GM12872 (cell line): ENCODE measurements at regions not wholly inside any gene's neighbourhood (a gene's known extent, or its start where the extent isn't known, plus 50 kb on each side); places are given as distances from the start of the nearest gene placed in this dataset.

Experiments used
- CTCF ChIP-seq: IDR thresholded peaks from 3 replicates; pipeline ENCODE4 v1.5.1; 2011; ENCODE audit warnings: low read depth, mild to moderate bottlenecking, low read length, moderate library complexity; ENCODE audit not compliant: insufficient read depth

- no peak for TF ChIP-seq CTCF
Observed at GRCh38 chr2:180367815-180368214, 360.7 kb upstream of the CWC22 start.

- TF ChIP-seq CTCF = no peak
Observed at GRCh38 chr2:180366481-180366880, 359.4 kb upstream of the CWC22 start.

GRCh38 chr2:180364719-180365118, 357.6 kb upstream of the CWC22 start:
- TF ChIP-seq CTCF = no peak

- TF ChIP-seq CTCF = no peak
Observed at GRCh38 chr2:180360283-180360618, 353.2 kb upstream of the CWC22 start.

- peak; percentile 53 for TF ChIP-seq CTCF
Observed at GRCh38 chr2:180359522-180360282, 352.6 kb upstream of the CWC22 start.

GRCh38 chr2:180358458-180358857, 351.4 kb upstream of the CWC22 start:
- 0 out of 3 replicates have a peak, but pooled peaks have one; percentile 7 for TF ChIP-seq CTCF

- TF ChIP-seq CTCF = no peak
Observed at GRCh38 chr2:180356676-180357075, 349.6 kb upstream of the CWC22 start.
